Adrenal gland (tissue), 9 donors: ENCODE measurements at regions not wholly inside any gene's neighbourhood (a gene's known extent, or its start where the extent isn't known, plus 50 kb on each side); places are given as distances from the start of the nearest gene placed in this dataset.

Experiments used
- DNase-seq, 7 donors: peaks; one replicate each; pipeline ENCODE4 v3.0.0-alpha.2; 2019 to 2020
- H3K27ac ChIP-seq, 5 donors: fragments of 200-600 bp; sonication (generic) in 4 of 5; 1 replicate in 3 of 5; 2 replicates in 2 of 5; pipeline versions ENCODE4 v1.5.1 to v1.8.0; 2016 to 2020; ENCODE audit warnings: mild to moderate bottlenecking in 1 of 5
- H3K27me3 ChIP-seq: fragments of 200-600 bp; 2 replicates; pipeline ENCODE4 v1.8.0; 2021
- H3K36me3 ChIP-seq, 2 donors: fragments of 200-600 bp; replicated peaks in 1 of 2; 1 replicate in 1 of 2; 2 replicates in 1 of 2; pipeline versions ENCODE4 v1.5.1 to v1.8.0; 2018 to 2022
- H3K4me1 ChIP-seq, 2 donors: fragments of 200-600 bp; replicated peaks in 1 of 2; 1 replicate in 1 of 2; 2 replicates in 1 of 2; pipeline versions ENCODE4 v1.5.1 to v1.8.0; 2018 to 2021
- H3K4me3 ChIP-seq, 4 donors: fragments of 200-600 bp; sonication (generic) in 3 of 4; one replicate each; pipeline ENCODE4 v1.5.1; 2016 to 2018
- H3K9me3 ChIP-seq, 3 donors: fragments of 200-600 bp; sonication (generic) in 1 of 3; replicated peaks in 1 of 3; 1 replicate in 2 of 3; 2 replicates in 1 of 3; pipeline versions ENCODE4 v1.5.1 to v1.8.0; 2016 to 2021
- POLR2A ChIP-seq, 2 donors: fragments of 450-650 bp; IDR thresholded peaks; one replicate each; pipeline ENCODE4 v1.6.1; 2017; ENCODE audit warnings: antibody characterized with exemption in 2 of 2, mild to moderate bottlenecking in 2 of 2, moderate library complexity in 1 of 2
- WGBS, 4 donors: extraction: QIAGEN DNeasy Blood & Tissue Kit in 2 of 4; methylation state at CpG; one replicate each; pipeline versions ENCODE4 v1.1.5 to v1.1.7; 2013 to 2017; 5-methylcytosine and 5-hydroxymethylcytosine counted together
- intact Hi-C, 2 donors: fragments of 100-400 bp; cut with DNase I; formaldehyde crosslinking; loops; one replicate each; pipeline versions ENCODE4 v1.14.1 to v1.15.0; 2022 to 2023
- TF ChIP-seq, protein P1 (sequence below), 6 experiments: fragments of 450-650 bp in 4 of 6; fragments of 200-600 bp in 2 of 6; sonication (generic) in 1 of 6; IDR thresholded peaks; 1 replicate in 5 of 6; 2 replicates in 1 of 6; pipeline versions ENCODE4 v1.5.1 to v1.8.0; 2016 to 2021; ENCODE audit warnings: antibody characterized with exemption in 6 of 6, mild to moderate bottlenecking in 2 of 6, moderate library complexity in 1 of 6
- donor health status: healthy with polysubstance abuse.
- donor health status: Bipolar disorder and iron deficiency.
- donor health status: DM: yes; HTN: yes; CAD: no.
- donor health status: DM: no; HTN: no; CAD: no.
- donor health status: DM: no; HTN: no; CAD: no.

DNA sequence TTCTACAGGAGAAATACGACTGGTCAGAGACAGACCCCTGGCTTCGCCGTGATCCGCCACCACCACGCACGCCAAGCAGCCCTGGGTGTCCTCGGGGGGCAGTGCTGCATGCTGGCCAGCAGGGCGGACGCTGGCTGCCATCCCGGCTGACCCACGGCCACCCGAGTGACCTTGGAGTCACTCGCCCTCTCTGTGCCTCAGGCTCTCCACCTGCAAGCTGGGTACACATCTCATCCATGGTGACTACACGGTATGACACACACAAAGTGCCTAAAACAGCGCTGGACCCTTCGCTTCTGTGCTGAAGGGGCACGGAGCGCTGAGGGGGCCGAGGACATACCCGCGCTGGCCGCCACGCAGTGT lies 62.0 kb upstream of the RNF32 start:
- no peak overlapping the region for H3K4me3 ChIP-seq
- 69 to 99% (median 82%) methylated on average over 13 to 23 of the region's 23 CpGs for WGBS, 4 donors
- no peaks in the 10 kb centered on the region for H3K4me1 ChIP-seq
- intact Hi-C loops, result no loop called here
- H3K27me3 ChIP-seq, result no peaks in the 10 kb centered on the region
- no peaks in the 10 kb centered on the region for H3K9me3 ChIP-seq
- H3K36me3 ChIP-seq, result no peaks in the 10 kb centered on the region
- TF ChIP-seq, protein P1, sequence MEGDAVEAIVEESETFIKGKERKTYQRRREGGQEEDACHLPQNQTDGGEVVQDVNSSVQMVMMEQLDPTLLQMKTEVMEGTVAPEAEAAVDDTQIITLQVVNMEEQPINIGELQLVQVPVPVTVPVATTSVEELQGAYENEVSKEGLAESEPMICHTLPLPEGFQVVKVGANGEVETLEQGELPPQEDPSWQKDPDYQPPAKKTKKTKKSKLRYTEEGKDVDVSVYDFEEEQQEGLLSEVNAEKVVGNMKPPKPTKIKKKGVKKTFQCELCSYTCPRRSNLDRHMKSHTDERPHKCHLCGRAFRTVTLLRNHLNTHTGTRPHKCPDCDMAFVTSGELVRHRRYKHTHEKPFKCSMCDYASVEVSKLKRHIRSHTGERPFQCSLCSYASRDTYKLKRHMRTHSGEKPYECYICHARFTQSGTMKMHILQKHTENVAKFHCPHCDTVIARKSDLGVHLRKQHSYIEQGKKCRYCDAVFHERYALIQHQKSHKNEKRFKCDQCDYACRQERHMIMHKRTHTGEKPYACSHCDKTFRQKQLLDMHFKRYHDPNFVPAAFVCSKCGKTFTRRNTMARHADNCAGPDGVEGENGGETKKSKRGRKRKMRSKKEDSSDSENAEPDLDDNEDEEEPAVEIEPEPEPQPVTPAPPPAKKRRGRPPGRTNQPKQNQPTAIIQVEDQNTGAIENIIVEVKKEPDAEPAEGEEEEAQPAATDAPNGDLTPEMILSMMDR (IDR thresholded peaks at IDR 0.05), result no peak
- TF ChIP-seq POLR2A (IDR thresholded peaks at IDR 0.05), result no peak
- no peak for DNase-seq
- no peak overlapping the region for H3K27ac ChIP-seq

DNA sequence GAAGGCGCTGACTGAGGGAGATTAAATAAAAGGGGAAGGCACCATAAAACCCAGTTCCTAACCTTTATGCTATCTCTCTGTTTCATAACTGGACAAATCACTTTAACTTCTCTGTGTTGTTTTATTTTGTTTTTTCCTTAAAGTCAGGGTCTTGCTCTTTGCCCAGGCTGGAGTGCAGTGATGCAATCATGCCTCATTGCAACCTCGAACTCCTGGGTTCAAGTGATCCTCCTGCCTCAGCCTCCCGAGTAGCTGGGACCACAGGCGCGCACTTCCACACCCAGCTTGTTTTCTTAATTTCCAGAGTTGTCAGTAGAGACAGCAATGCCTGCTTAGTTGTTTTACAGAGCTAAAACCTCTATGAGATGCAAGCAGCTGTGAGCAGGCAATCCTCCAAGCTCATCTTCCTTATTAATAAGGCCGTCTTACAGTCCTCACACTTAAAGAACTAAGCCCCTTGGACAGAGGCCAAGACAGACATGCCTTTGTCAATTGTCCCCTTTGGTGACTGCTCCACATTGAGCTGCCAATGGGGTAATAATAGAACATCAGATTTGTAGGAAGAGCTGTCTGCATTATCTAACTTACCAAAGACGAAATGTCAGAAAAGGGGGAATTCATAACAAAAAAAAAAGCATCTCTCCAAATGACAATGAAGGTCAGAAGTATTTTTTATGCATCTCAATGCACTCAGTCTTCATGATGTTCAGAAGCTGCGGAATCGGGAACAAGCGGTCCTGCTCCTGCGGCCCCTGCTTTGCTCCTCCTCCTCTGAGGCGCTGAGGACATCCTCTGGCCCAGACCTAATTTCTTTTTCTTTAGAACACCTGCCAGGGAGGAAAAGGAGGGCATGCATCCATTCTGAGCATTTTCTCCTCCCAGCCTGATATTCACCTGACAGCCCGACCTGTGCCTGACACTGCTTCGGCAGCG lies 62.7 kb upstream of the RNF32 start:
- Histone ChIP-seq H3K9me3 (no peaks in the 10 kb centered on the region), H3K36me3 (no peaks in the 10 kb centered on the region), H3K4me3 (no peak overlapping the region), H3K27me3 (no peaks in the 10 kb centered on the region), H3K4me1 (no peaks in the 10 kb centered on the region), H3K27ac (no peak overlapping the region)
- no peak for DNase-seq
- TF ChIP-seq POLR2A (IDR thresholded peaks at IDR 0.05), result no peak
- TF ChIP-seq, protein P1 (IDR thresholded peaks at IDR 0.05), result no peak
- intact Hi-C loops, result no loop called here
- WGBS, 4 donors, result 85 to 92% (median 86%) methylated on average over 13 to 15 of the region's 15 CpGs

DNA sequence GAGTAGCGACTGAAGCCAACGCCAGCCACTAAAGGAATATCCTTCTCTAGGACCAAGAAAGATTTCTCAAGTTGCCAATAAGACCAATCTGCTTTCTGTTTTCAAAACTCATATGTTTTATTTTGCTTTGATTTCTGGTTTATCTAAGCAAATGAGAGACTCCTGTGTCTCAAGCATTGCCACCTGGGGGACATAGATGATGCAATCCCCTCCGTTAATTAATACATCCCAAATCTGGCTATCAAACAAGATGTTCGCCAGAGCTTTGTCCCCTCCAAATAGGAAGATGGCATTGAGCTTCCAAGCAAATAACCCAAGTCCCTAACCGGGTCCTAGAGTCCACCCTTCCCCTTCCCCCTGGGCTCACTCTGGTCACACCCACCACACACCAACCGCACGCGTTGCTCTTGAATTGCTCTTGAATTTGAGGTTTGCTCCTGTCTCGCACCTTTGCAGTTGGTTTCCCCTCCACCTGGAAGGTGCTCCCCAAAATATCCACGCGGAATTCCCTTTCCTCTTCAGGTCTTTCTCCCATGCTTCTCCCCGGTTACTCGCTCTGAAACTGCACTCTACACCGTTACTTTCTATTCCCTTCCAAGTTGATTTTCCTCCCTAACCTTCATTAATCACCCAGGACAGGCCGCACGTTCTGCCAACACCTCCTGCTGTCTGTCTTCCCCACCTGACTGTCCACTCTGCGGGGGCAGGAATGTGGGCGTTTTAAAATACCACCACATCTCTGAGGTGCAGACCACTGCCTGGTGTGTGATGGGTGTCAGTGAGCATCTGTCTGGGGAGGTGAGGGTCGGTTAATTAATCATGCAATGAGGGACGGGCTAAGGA lies 64.1 kb upstream of the RNF32 start:
- WGBS, 4 donors, result 72 to 77% (median 75%) methylated on average over 20 of the region's 20 CpGs
- no peak for DNase-seq
- no peak overlapping the region for H3K27ac ChIP-seq
- TF ChIP-seq POLR2A (IDR thresholded peaks at IDR 0.05), result no peak
- TF ChIP-seq, protein P1 (IDR thresholded peaks at IDR 0.05), result no peak
- H3K36me3 ChIP-seq, result no peaks in the 10 kb centered on the region
- H3K27me3 ChIP-seq, result no peaks in the 10 kb centered on the region
- intact Hi-C loops, result no loop called here
- H3K4me3 ChIP-seq, result no peak overlapping the region
- H3K4me1 ChIP-seq, result no peaks in the 10 kb centered on the region
- H3K9me3 ChIP-seq, result no peaks in the 10 kb centered on the region

DNA sequence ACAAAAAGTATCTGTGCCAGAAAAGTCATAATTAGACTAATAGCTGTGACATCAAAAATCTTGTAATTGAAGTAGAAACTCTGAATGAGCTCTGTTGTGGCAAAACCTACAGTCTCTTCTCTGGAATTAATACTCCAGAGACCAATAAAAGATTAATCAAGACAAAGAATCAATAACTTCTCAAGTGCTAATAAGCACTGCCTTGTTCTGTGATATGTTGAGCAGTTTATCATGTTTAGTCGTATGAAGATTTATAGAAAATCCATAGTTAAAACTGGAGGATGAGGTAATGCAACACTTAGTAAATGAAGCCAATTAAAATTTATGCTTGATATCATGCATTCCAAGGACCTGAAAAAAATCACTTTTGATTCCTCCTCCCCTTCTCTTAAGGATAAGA lies 72.3 kb upstream of the RNF32 start:
- TF ChIP-seq, protein P1 (IDR thresholded peaks at IDR 0.05), result no peak
- no peak for TF ChIP-seq POLR2A (IDR thresholded peaks at IDR 0.05)
- Histone ChIP-seq H3K9me3 (no peaks in the 10 kb centered on the region), H3K27ac (no peak overlapping the region), H3K27me3 (no peaks in the 10 kb centered on the region), H3K36me3 (no peaks in the 10 kb centered on the region), H3K4me1 (no peaks in the 10 kb centered on the region), H3K4me3 (no peak overlapping the region)
- intact Hi-C loops, result no loop called here
- no peak for DNase-seq
- 87 to 96% (median 89%) methylated on average over 1 of the region's 1 CpG for WGBS, 4 donors
